Activated CD4-positive, alpha-beta T cell treated with anti-CD3 and anti-CD28 coated beads, Interleukin-2, amount 10 ng/mL, durations not matched to agents 7 days and 5 days (primary cell): ENCODE measurements at regions not wholly inside any gene's neighbourhood (a gene's known extent, or its start where the extent isn't known, plus 50 kb on each side); places are given as distances from the start of the nearest gene placed in this dataset.

Experiments
- CTCF ChIA-PET: fragments of 350-600 bp; sonication (Branson Sonifier 250); formaldehyde crosslinking; loops from one replicate; lab custom pipeline; 2021; ENCODE audit warnings: antibody characterized with exemption; lab: Charles Lee
- POLR2A ChIA-PET: fragments of 350-600 bp; sonication (Branson Sonifier 250); formaldehyde crosslinking; loops from one replicate; lab custom pipeline; 2021; ENCODE audit warnings: antibody characterized with exemption; lab: Charles Lee
- DNase-seq: peaks from one replicate; pipeline ENCODE4 v3.0.0-alpha.2; 2020
- H3K27ac Mint-ChIP-seq: one replicate; pipeline ENCODE4 v1.8.0; 2021; ENCODE audit warnings: mild to moderate bottlenecking, moderate library complexity, mixed read lengths
- H3K27me3 Mint-ChIP-seq: one replicate; pipeline ENCODE4 v1.8.0; 2021; ENCODE audit warnings: mixed read lengths
- H3K36me3 Mint-ChIP-seq: one replicate; pipeline ENCODE4 v1.8.0; 2021; ENCODE audit warnings: low read depth, mixed read lengths
- H3K4me1 Mint-ChIP-seq: one replicate; pipeline ENCODE4 v1.8.0; 2021; ENCODE audit warnings: mixed read lengths
- H3K4me3 Mint-ChIP-seq: one replicate; pipeline ENCODE4 v1.8.0; 2021; ENCODE audit warnings: mild to moderate bottlenecking, moderate library complexity, mixed read lengths
- H3K9me3 Mint-ChIP-seq: one replicate; pipeline ENCODE4 v1.8.0; 2021; ENCODE audit warnings: mixed read lengths

DNA sequence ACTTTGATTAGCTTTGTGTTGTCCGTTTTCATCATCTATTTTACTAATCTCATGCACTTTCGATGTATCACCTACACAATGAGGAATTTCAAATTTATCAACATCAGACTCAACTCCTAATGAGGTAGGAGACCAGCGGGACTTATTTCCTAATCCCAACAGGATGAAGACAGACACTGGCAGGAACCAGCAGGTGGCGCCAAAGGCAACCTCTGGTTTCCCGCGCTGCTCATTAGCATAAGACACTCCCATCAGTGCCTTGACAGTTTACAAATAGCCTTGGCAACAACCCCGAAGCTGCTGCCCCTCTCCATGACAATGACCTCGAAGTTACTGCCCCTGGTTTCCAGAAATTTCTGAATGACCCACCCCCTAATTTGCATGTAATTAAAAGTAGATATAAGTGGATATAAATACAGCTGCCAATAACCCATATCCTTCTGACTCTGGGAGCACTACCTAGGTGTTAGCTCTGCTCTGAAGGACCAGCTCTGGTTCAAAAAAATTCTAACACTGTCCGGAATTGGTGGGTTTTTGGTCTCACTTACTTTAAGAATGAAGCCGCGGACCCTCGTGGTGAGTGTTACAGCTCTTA, 974.8 kb downstream of the ADGRL2 start:
- Mint-ChIP-seq H3K27me3 (peaks cover 3% of the 10 kb centered on the region), H3K9me3 (peaks cover 5% of the 10 kb centered on the region), H3K4me3 (no peak overlapping the region), H3K4me1 (peaks cover 8% of the 10 kb centered on the region), H3K27ac (no peak overlapping the region), H3K36me3 (no peaks in the 10 kb centered on the region)
- peak; percentile 30 for DNase-seq
- ChIA-PET POLR2A (interaction anchor here (0.6 kb wide), 1 partner anchor 1095 kb away, joined by 3 read pairs; no protein-coding TSS in a partner anchor), CTCF (no interaction called here)

GRCh38 chr1:82762829-82763532, 962.2 kb downstream of the ADGRL2 start:
- Mint-ChIP-seq H3K36me3 (no peaks in the 10 kb centered on the region), H3K4me1 (no peaks in the 10 kb centered on the region), H3K27me3 (no peaks in the 10 kb centered on the region), H3K4me3 (no peak overlapping the region), H3K27ac (no peak overlapping the region), H3K9me3 (no peaks in the 10 kb centered on the region)
- ChIA-PET CTCF (no interaction called here), POLR2A (no interaction called here)
- DNase-seq: no peak

- Mint-ChIP-seq H3K27me3 (no peaks in the 10 kb centered on the region), H3K4me1 (no peaks in the 10 kb centered on the region), H3K27ac (no peak overlapping the region), H3K4me3 (no peak overlapping the region), H3K36me3 (no peaks in the 10 kb centered on the region), H3K9me3 (no peaks in the 10 kb centered on the region)
- CTCF ChIA-PET: no interaction called here
- POLR2A ChIA-PET: no interaction called here
- DNase-seq: no peak
These were observed 958.3 kb downstream of the ADGRL2 start for GRCh38 chr1:82759035-82759434.

- Mint-ChIP-seq H3K27ac (no peak overlapping the region), H3K4me3 (no peak overlapping the region), H3K27me3 (no peaks in the 10 kb centered on the region), H3K4me1 (no peaks in the 10 kb centered on the region), H3K9me3 (no peaks in the 10 kb centered on the region), H3K36me3 (no peaks in the 10 kb centered on the region)
- DNase-seq: no peak
- ChIA-PET CTCF (no interaction called here), POLR2A (no interaction called here)
These were observed 954.9 kb downstream of the ADGRL2 start for GRCh38 chr1:82755671-82756070.

- Mint-ChIP-seq H3K9me3 (no peaks in the 10 kb centered on the region), H3K27me3 (no peaks in the 10 kb centered on the region), H3K4me1 (no peaks in the 10 kb centered on the region), H3K4me3 (no peak overlapping the region), H3K36me3 (no peaks in the 10 kb centered on the region), H3K27ac (no peak overlapping the region)
- POLR2A ChIA-PET: no interaction called here
- no peak for DNase-seq
- CTCF ChIA-PET: no interaction called here
These were observed 954.5 kb downstream of the ADGRL2 start for GRCh38 chr1:82755191-82755590.

- Mint-ChIP-seq H3K9me3 (no peaks in the 10 kb centered on the region), H3K27me3 (no peaks in the 10 kb centered on the region), H3K36me3 (no peaks in the 10 kb centered on the region), H3K27ac (no peak overlapping the region), H3K4me1 (no peaks in the 10 kb centered on the region), H3K4me3 (no peak overlapping the region)
- ChIA-PET POLR2A (no interaction called here), CTCF (no interaction called here)
- no peak for DNase-seq
These were observed 951.3 kb downstream of the ADGRL2 start for GRCh38 chr1:82752046-82752445.

DNA sequence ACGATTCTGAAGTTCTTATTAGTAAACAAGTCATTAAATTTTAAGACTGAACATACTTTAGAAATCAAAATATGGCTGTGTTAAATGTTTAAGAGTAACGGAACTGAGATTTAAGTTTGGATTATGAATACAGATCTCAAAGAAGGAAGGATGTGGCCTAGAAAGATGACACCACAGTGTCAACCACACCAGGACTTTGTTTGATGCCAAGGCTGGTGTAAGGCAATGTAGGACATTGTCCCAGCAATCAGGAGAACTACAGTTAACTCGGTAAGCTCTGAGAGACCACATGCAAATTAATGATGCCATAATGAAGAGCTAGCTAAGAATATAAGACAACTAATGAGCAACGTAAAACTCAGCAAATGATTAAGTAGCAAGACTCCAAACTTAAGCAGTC, 932.9 kb downstream of the ADGRL2 start:
- Mint-ChIP-seq H3K27ac (no peak overlapping the region), H3K27me3 (no peaks in the 10 kb centered on the region), H3K9me3 (peaks cover 7% of the 10 kb centered on the region), H3K4me1 (no peaks in the 10 kb centered on the region), H3K36me3 (no peaks in the 10 kb centered on the region), H3K4me3 (no peak overlapping the region)
- CTCF ChIA-PET: no interaction called here
- no peak for DNase-seq
- POLR2A ChIA-PET: no interaction called here

DNA sequence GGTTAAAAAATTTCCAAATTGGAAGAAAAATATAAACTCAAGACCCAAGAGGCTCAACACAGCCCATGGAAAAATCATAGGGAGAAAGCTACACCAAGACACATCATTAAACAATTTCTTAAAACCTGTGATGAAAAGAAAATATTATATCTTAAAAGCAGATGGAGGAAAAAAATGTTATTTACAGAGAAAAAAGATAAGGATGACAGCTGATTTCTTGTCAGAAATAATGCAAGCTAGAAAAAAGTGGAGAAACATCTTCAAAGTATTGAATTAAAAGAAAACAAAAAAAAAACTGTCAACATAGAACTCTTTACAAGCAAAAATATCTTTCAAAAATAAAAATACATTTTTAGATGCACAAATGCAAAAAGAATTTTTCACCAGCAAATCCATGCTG, 930.5 kb downstream of the ADGRL2 start:
- no peaks in the 10 kb centered on the region for H3K4me1 Mint-ChIP-seq
- ChIA-PET CTCF (interaction anchor here (0.7 kb wide), 1 partner anchor 37 kb away, joined by 3 read pairs; no protein-coding TSS in a partner anchor), POLR2A (no interaction called here)
- peaks cover 7% of the 10 kb centered on the region for H3K9me3 Mint-ChIP-seq
- no peak overlapping the region for H3K27ac Mint-ChIP-seq
- H3K4me3 Mint-ChIP-seq: no peak overlapping the region
- H3K27me3 Mint-ChIP-seq: no peaks in the 10 kb centered on the region
- H3K36me3 Mint-ChIP-seq: no peaks in the 10 kb centered on the region
- no peak for DNase-seq

- no peak overlapping the region for H3K27ac Mint-ChIP-seq
- no peak for DNase-seq
- H3K27me3 Mint-ChIP-seq: no peaks in the 10 kb centered on the region
- H3K4me3 Mint-ChIP-seq: no peak overlapping the region
- peaks cover 3% of the 10 kb centered on the region for H3K9me3 Mint-ChIP-seq
- CTCF ChIA-PET: no interaction called here
- no peaks in the 10 kb centered on the region for H3K4me1 Mint-ChIP-seq
- POLR2A ChIA-PET: no interaction called here
- no peaks in the 10 kb centered on the region for H3K36me3 Mint-ChIP-seq
These were observed 927.5 kb downstream of the ADGRL2 start for GRCh38 chr1:82728206-82728605.

DNA sequence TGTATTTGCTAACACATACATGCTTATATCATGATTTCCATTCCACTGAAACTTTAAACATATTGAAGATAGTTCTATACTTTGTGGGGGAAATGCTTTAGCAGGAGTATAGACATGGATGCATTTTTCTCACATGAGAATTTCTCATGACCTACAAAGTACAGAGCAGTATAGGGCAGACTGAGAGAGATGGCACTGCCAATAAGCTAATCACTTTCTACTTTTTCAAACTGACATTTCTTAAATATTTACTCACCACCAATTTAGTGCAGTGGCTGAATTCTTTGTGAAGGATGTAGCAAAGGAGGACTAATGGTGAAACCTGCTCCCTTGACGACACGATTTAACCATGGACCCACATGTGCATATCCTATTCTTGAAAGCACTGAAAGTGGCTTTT, 923.5 kb downstream of the ADGRL2 start:
- H3K4me3 Mint-ChIP-seq: no peak overlapping the region
- H3K9me3 Mint-ChIP-seq: no peaks in the 10 kb centered on the region
- no peaks in the 10 kb centered on the region for H3K27me3 Mint-ChIP-seq
- no peak overlapping the region for H3K27ac Mint-ChIP-seq
- no peaks in the 10 kb centered on the region for H3K4me1 Mint-ChIP-seq
- H3K36me3 Mint-ChIP-seq: no peaks in the 10 kb centered on the region
- ChIA-PET POLR2A (no interaction called here), CTCF (no interaction called here)
- DNase-seq: no peak

- DNase-seq: no peak
- no peaks in the 10 kb centered on the region for H3K4me1 Mint-ChIP-seq
- H3K4me3 Mint-ChIP-seq: no peak overlapping the region
- no peaks in the 10 kb centered on the region for H3K27me3 Mint-ChIP-seq
- POLR2A ChIA-PET: no interaction called here
- H3K36me3 Mint-ChIP-seq: no peaks in the 10 kb centered on the region
- no peak overlapping the region for H3K27ac Mint-ChIP-seq
- H3K9me3 Mint-ChIP-seq: no peaks in the 10 kb centered on the region
- CTCF ChIA-PET: no interaction called here
These were observed 921.9 kb downstream of the ADGRL2 start for GRCh38 chr1:82722608-82723007.

DNA sequence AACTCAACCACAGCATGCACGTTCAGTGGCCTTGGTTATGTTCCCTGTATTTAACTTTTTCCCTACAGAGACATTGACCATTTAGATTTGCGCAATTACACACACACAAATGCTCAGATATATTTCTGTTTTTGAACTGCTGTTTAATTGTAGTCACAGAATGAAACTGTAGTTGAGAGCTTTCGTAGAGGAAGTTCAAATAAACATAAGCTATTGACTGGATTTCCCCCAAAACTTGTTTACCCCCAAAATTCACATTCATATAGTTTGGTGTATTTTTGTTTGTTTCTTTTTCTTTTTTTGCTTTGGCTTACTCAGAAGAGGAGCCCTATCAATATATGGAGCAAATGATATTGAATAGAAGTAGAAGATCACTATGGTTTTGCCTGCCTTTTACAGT, 921.0 kb downstream of the ADGRL2 start:
- Mint-ChIP-seq H3K9me3 (no peaks in the 10 kb centered on the region), H3K27ac (no peak overlapping the region), H3K36me3 (no peaks in the 10 kb centered on the region), H3K4me3 (no peak overlapping the region), H3K27me3 (no peaks in the 10 kb centered on the region), H3K4me1 (no peaks in the 10 kb centered on the region)
- ChIA-PET POLR2A (no interaction called here), CTCF (no interaction called here)
- DNase-seq: no peak

- no peak overlapping the region for H3K4me3 Mint-ChIP-seq
- no peaks in the 10 kb centered on the region for H3K9me3 Mint-ChIP-seq
- no peaks in the 10 kb centered on the region for H3K27me3 Mint-ChIP-seq
- no peak for DNase-seq
- POLR2A ChIA-PET: no interaction called here
- H3K4me1 Mint-ChIP-seq: no peaks in the 10 kb centered on the region
- CTCF ChIA-PET: no interaction called here
- H3K27ac Mint-ChIP-seq: no peak overlapping the region
- no peaks in the 10 kb centered on the region for H3K36me3 Mint-ChIP-seq
These were observed 918.1 kb downstream of the ADGRL2 start for GRCh38 chr1:82718719-82719419.
